Body of pancreas (tissue), 4 donors: ENCODE measurements at regions not wholly inside any gene's neighbourhood (a gene's known extent, or its start where the extent isn't known, plus 50 kb on each side); places are given as distances from the start of the nearest gene placed in this dataset.
A peak's percentile ranks its signal among the peaks of the same experiment; 100 is the strongest.

Source experiments
- ATAC-seq: fragments of 150-250 bp; one replicate; pipeline ENCODE4 v1.9.1; 2016
- DNase-seq, 4 donors: peaks; one replicate each; pipeline ENCODE4 v3.0.0-alpha.2; 2019
- H3K27ac ChIP-seq, 4 donors: fragments of 200-600 bp; sonication (generic); 1 replicate in 3 of 4; 2 replicates in 1 of 4; pipeline versions ENCODE4 v1.5.1 to v1.6.1; 2016 to 2019; ENCODE audit warnings: mild to moderate bottlenecking in 1 of 4, mixed read lengths in 1 of 4, moderate library complexity in 1 of 4
- H3K27me3 ChIP-seq, 2 donors: fragments of 200-600 bp; sonication (generic); one replicate each; pipeline ENCODE4 v1.6.0; 2016; ENCODE audit warnings: mild to moderate bottlenecking in 1 of 2
- H3K36me3 ChIP-seq, 2 donors: fragments of 200-600 bp; sonication (generic); replicated peaks in 1 of 2; 2 replicates each; pipeline ENCODE4 v1.5.1; 2016; ENCODE audit warnings: low read depth in 2 of 2; ENCODE audit not compliant: insufficient read depth in 1 of 2
- H3K4me1 ChIP-seq: fragments of 200-600 bp; sonication (generic); one replicate; pipeline ENCODE4 v1.6.0; 2016
- H3K4me3 ChIP-seq, 2 donors: fragments of 200-600 bp; sonication (generic); 1 replicate in 1 of 2; 2 replicates in 1 of 2; pipeline ENCODE4 v1.5.1; 2016 to 2019
- H3K9me3 ChIP-seq, 3 donors: fragments of 200-600 bp; sonication (generic); 1 replicate in 2 of 3; 2 replicates in 1 of 3; pipeline ENCODE4 v1.5.1; 2016
- POLR2A ChIP-seq, 3 donors: fragments of 450-650 bp; IDR thresholded peaks; one replicate each; pipeline ENCODE4 v1.6.1; 2016; ENCODE audit warnings: antibody characterized with exemption in 3 of 3, mild to moderate bottlenecking in 2 of 3
- WGBS, 2 donors: methylation state at CpG; one replicate each; pipeline ENCODE4 v1.1.5; 2017; 5-methylcytosine and 5-hydroxymethylcytosine counted together
- intact Hi-C: fragments of 100-400 bp; cut with DNase I; formaldehyde crosslinking; loops from one replicate; pipeline ENCODE4 v1.15.1; 2023
- TF ChIP-seq, protein P1 (sequence below), 7 experiments: fragments of 450-650 bp in 4 of 7; fragments of 200-600 bp in 3 of 7; sonication (generic) in 3 of 7; IDR thresholded peaks; one replicate each; pipeline ENCODE4 v1.5.1; 2016 to 2019; ENCODE audit warnings: antibody characterized with exemption in 7 of 7

DNA sequence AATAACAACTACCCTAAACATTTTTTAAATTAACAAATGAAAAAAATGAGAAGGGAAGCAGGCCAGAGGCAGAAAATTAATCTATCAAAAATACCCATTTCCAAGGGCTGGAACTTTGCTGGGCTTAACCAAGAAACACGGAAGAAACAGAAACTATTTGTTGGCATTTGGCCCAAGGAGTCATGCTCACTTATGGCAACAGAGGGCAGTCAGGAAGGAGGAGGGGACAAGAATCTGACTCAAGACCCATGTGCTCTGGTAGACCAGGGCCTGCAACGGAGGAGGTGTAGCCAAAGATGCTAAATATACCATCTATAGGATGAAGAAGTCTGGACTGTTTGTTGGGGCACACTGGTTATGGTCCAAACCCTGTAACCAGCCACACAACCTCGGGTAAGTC lies 496.7 kb downstream of the COG6 start:
- no peak overlapping the region for H3K4me3 ChIP-seq
- H3K9me3 ChIP-seq, result no peaks in the 10 kb centered on the region
- peaks cover 28% of the 10 kb centered on the region for H3K4me1 ChIP-seq
- H3K36me3 ChIP-seq, result no peaks in the 10 kb centered on the region
- peak; percentile 47 for ATAC-seq
- H3K27me3 ChIP-seq, result no peaks in the 10 kb centered on the region
- intact Hi-C loops, result no loop called here
- peak in 3 of 4 donors; percentile 29 to 46 (median 39) for DNase-seq
- H3K27ac ChIP-seq, result peak overlapping the region in 1 of 4 donors; percentile 9
- TF ChIP-seq, protein P1, sequence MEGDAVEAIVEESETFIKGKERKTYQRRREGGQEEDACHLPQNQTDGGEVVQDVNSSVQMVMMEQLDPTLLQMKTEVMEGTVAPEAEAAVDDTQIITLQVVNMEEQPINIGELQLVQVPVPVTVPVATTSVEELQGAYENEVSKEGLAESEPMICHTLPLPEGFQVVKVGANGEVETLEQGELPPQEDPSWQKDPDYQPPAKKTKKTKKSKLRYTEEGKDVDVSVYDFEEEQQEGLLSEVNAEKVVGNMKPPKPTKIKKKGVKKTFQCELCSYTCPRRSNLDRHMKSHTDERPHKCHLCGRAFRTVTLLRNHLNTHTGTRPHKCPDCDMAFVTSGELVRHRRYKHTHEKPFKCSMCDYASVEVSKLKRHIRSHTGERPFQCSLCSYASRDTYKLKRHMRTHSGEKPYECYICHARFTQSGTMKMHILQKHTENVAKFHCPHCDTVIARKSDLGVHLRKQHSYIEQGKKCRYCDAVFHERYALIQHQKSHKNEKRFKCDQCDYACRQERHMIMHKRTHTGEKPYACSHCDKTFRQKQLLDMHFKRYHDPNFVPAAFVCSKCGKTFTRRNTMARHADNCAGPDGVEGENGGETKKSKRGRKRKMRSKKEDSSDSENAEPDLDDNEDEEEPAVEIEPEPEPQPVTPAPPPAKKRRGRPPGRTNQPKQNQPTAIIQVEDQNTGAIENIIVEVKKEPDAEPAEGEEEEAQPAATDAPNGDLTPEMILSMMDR (IDR thresholded peaks at IDR 0.05), result peak in 4 of 7 experiments; percentile 13 to 31 (median 18)
- no peak for TF ChIP-seq POLR2A (IDR thresholded peaks at IDR 0.05)
- WGBS, 2 donors, result 69 to 71% methylated on average over 3 of the region's 3 CpGs

DNA sequence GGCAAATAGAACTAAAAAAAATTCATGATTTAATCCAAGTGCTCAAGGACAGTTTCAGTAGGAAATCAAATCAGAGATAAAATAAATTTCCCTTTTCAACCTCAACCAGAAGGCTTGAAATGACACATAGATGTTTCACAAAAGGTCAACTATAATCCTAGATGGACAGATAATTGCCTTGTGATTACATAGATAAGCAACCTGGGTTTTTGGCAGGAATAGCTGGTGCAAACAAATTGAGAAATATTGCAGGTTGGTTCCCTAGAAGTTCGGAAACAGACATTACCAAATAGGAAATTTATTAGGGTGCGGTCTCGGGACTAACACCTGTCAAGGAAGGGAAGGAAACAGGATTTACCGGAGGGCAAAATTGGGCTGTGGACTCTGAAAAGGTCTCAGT lies 497.5 kb downstream of the COG6 start:
- no peak for TF ChIP-seq POLR2A (IDR thresholded peaks at IDR 0.05)
- TF ChIP-seq, protein P1 (IDR thresholded peaks at IDR 0.05), result no peak
- no peak overlapping the region for H3K4me3 ChIP-seq
- peaks cover 28% of the 10 kb centered on the region for H3K4me1 ChIP-seq
- peak overlapping the region in 2 of 4 donors; percentile 5 to 9 for H3K27ac ChIP-seq
- no peaks in the 10 kb centered on the region for H3K36me3 ChIP-seq
- DNase-seq (no peak), ATAC-seq (no peak)
- H3K9me3 ChIP-seq, result no peaks in the 10 kb centered on the region
- intact Hi-C loops, result no loop called here
- WGBS, 2 donors, result 62 to 79% methylated on average over 4 of the region's 4 CpGs
- no peaks in the 10 kb centered on the region for H3K27me3 ChIP-seq

DNA sequence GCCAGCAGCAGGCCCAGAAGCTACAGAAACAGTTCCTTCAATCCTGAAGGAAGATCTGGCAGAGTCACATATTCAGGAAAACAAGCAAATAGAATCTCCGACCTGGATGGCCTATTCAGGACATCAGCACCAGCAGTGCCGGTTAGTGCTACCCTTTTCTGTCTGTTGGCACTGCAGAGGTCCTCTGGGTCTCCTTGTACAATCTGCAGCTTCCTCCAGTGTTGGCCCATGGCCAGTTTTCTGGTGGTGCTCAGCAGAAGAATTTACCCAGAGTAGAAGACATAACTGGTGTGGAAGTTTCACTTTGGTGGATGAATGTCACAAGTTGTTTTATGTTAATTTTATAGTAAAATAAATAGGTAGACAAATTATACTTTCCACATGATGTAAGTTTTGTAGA lies 498.1 kb downstream of the COG6 start:
- H3K9me3 ChIP-seq, result no peaks in the 10 kb centered on the region
- 53 to 71% methylated on average over 2 of the region's 2 CpGs for WGBS, 2 donors
- H3K27ac ChIP-seq, result no peak overlapping the region
- H3K4me1 ChIP-seq, result peaks cover 28% of the 10 kb centered on the region
- ATAC-seq (no peak), DNase-seq (peak; percentile 33 to 69 (median 50))
- intact Hi-C loops, result no loop called here
- H3K27me3 ChIP-seq, result no peaks in the 10 kb centered on the region
- H3K36me3 ChIP-seq, result no peaks in the 10 kb centered on the region
- no peak for TF ChIP-seq POLR2A (IDR thresholded peaks at IDR 0.05)
- TF ChIP-seq, protein P1 (IDR thresholded peaks at IDR 0.05), result no peak
- H3K4me3 ChIP-seq, result no peak overlapping the region

DNA sequence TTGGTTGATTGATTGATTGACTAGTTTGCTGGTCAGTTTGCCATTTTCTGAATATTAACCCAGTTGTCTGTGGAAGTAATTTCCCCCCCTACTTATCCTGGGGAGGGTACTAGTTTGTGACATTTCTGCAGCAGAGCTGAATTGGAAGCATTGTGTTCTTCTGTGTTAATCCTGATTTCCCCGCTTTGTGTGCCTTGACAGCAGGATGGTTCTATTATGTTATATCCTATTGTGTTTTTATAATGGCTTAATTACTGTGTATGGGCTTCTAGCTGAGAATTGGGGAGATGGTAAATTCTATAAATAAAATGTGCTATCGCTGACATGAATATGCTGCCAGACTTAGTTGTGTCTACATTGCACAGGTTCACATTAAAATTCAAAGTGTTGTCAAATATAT lies 499.7 kb downstream of the COG6 start:
- ATAC-seq (no peak), DNase-seq (no peak)
- H3K4me1 ChIP-seq, result peaks cover 21% of the 10 kb centered on the region
- no peak overlapping the region for H3K4me3 ChIP-seq
- H3K36me3 ChIP-seq, result no peaks in the 10 kb centered on the region
- no peaks in the 10 kb centered on the region for H3K9me3 ChIP-seq
- H3K27me3 ChIP-seq, result no peaks in the 10 kb centered on the region
- TF ChIP-seq POLR2A (IDR thresholded peaks at IDR 0.05), result no peak
- TF ChIP-seq, protein P1 (IDR thresholded peaks at IDR 0.05), result no peak
- intact Hi-C loops, result no loop called here
- H3K27ac ChIP-seq, result no peak overlapping the region
- WGBS, 2 donors, result 93 to 98% methylated on average over 2 of the region's 2 CpGs

DNA sequence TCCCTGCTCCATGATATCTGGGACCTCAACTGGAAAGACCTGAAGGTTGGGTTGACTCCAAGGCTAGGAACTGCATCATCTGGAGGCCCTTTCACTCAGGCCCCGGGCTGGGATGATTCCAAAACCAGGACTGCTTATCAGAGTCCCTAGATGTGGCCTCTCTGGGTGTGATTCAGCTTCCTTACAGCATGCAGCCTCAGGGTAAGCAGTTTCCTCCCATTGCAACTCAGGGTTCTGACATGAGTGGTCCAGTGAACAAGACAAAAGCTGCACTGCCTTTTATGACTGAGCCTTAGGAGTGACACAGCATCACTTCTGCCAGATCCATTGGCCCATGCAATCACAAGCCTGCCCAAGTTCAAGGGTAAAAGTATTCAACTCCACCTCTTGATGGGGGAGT lies 502.8 kb downstream of the COG6 start:
- no peaks in the 10 kb centered on the region for H3K36me3 ChIP-seq
- H3K27ac ChIP-seq, result no peak overlapping the region
- DNase-seq (peak in 3 of 4 donors; percentile 16 to 44 (median 35)), ATAC-seq (no peak)
- peaks cover 5% of the 10 kb centered on the region for H3K4me1 ChIP-seq
- H3K9me3 ChIP-seq, result no peaks in the 10 kb centered on the region
- no peak for TF ChIP-seq POLR2A (IDR thresholded peaks at IDR 0.05)
- TF ChIP-seq, protein P1 (IDR thresholded peaks at IDR 0.05), result no peak
- 15 to 29% methylated on average over 1 of the region's 1 CpG for WGBS, 2 donors
- intact Hi-C loops, result no loop called here
- H3K27me3 ChIP-seq, result no peaks in the 10 kb centered on the region
- H3K4me3 ChIP-seq, result no peak overlapping the region
